PC-3 (cell line): ENCODE measurements at regions not wholly inside any gene's neighbourhood (a gene's known extent, or its start where the extent isn't known, plus 50 kb on each side); places are given as distances from the start of the nearest gene placed in this dataset.

Experiments
- CTCF ChIP-seq: fragments of 300-600 bp; sonication (generic); conservative IDR thresholded peaks from 2 replicates; pipeline ENCODE4 v1.5.1; 2017; ENCODE audit warnings: antibody characterized with exemption, low read depth, mild to moderate bottlenecking, low read length
- EZH2 ChIP-seq: fragments of 300-600 bp; sonication (generic); IDR thresholded peaks from one replicate; pipeline ENCODE4 v1.6.1; 2017; ENCODE audit warnings: antibody characterized with exemption, mild to moderate bottlenecking, low read length; ENCODE audit not compliant: unreplicated experiment

- no peak for TF ChIP-seq EZH2
- no peak for TF ChIP-seq CTCF
These were observed 238.9 kb upstream of the PDZRN3 start for GRCh38 chr3:73863546-73864079.
